SH-SY5Y (cell line): ENCODE measurements at regions not wholly inside any gene's neighbourhood (a gene's known extent, or its start where the extent isn't known, plus 50 kb on each side); places are given as distances from the start of the nearest gene placed in this dataset.

Experiments used
- GATA2 ChIP-seq: IDR thresholded peaks from 2 replicates; pipeline ENCODE4 v1.6.1; 2011; ENCODE audit warnings: mild to moderate bottlenecking, low read depth, low read length
- GATA3 ChIP-seq: IDR thresholded peaks from 2 replicates; pipeline ENCODE4 v1.6.1; 2011; ENCODE audit warnings: low read depth, mild to moderate bottlenecking, low read length, moderate library complexity

- no peak for TF ChIP-seq GATA2
- TF ChIP-seq GATA3, result no peak
Measured at GRCh38 chr6:28653876-28654275, 128.2 kb downstream of the GPX5 start.
